ENCODE measurements at regions not wholly inside any gene's neighbourhood (a gene's known extent, or its start where the extent isn't known, plus 50 kb on each side); places are given as distances from the start of the nearest gene placed in this dataset.

DNA sequence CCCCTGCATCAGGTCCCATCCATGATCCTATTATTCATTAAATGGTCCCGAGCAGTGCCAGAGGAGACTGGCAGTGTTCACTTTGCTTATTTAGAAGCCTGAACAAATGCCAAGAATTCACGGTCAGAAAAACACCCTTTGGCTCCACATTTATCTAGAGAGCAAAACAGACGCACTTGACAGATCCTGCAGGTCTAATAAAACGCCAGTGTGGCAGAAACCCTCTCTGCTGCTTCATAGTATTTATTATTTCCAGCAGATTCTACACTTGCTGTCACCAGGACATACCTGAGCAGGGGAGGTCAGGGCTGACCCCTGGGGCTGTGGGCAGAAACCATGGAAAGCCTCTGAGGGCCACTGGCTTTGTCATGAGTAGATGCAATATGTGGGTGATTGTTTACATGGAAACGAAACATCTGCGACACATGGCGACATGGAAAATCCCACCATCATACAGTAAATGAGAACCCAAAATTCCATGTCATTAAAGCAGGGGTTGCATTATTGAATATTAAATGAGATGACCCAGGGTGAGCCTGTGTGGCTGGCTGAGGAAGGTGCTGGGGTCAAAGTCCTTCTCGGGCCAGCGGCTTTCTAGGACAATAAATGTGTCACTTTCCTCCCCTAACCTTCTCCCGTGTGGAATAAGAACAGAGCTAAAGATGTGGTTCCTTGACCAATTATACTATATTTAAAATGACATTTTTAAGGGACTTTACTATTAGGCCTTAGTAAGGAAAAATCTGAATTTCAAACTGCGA, 205.9 kb upstream of the SVIL start:
- DNase-seq (ENCODE audit: missing footprints) (no peak), ATAC-seq (peak; percentile 9)
- intact Hi-C loops (cut with DNase I) = loop anchor here (5.0 kb wide), 1 partner anchor 208 kb away; the partner anchor contains the start of gene SVIL

DNA sequence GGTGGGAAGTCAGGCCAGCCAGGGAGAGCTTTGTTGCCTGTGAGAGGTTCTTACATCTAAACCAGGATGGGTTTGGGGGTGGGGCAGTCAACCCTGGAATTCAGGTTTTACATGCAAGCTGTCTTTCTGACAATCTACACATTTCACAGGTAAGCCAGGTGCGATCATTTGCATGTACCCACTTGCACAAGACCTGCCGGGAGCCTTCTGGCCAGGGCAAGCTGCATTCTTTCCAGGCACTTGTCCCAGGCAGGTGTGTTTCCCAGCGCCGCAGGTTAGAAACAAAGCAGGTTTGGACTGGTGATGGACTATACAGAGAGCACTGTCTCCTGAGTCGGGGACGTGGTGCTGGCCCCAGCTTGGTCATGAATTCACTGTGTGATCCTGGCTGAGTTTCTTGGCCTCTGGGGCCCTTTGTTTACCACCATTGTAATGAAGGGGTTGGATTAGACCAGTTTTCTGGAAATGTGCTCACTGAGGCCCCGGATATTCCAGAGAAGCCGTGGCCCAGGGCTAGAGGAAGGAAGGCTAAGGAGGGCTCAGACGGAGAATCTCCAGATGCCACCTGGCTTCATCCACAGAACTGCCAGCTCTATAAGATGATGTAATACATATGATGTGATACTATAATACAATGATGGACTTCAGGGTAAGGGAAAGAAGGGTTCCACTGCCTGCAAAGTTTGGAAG, 205.2 kb upstream of the SVIL start:
- no peak for ATAC-seq
- intact Hi-C loops (cut with DNase I) = loop anchor here (5.0 kb wide), 2 partner anchors 43 to 208 kb away; partner anchors contain the start of gene SVIL
- no peak for DNase-seq (ENCODE audit: missing footprints)

DNA sequence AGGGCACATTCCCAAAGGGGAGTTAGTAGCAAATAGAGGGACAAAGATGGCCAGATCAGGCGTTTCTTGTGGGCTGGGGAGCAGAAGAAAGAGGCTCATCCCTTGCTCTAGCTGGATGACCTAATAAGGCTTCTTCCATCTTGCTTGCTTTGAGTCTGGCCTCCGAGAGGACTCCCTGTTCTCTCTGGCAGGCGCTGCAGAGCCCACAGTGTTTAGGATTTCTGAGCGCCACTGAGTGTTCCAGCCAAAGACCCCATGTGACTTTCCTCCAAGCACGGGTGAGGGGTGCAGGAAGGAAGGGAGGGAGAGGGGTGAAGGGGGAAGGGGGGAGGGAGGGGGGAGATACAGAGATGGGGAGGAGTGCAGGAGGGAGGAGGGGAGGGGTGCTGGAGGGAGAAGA, 203.8 kb upstream of the SVIL start:
- DNase-seq (ENCODE audit: missing footprints) = no peak
- ATAC-seq = no peak
- intact Hi-C loops (cut with DNase I) = loop anchor here (5.0 kb wide), 1 partner anchor 41 kb away; no protein-coding TSS in a partner anchor

- intact Hi-C loops (cut with DNase I) = loop anchor here (5.0 kb wide), 1 partner anchor 40 kb away; no protein-coding TSS in a partner anchor
- DNase-seq (ENCODE audit: missing footprints) (no peak), ATAC-seq (no peak)
Observed at GRCh38 chr10:29837586-29837985, 202.8 kb upstream of the SVIL start.

DNA sequence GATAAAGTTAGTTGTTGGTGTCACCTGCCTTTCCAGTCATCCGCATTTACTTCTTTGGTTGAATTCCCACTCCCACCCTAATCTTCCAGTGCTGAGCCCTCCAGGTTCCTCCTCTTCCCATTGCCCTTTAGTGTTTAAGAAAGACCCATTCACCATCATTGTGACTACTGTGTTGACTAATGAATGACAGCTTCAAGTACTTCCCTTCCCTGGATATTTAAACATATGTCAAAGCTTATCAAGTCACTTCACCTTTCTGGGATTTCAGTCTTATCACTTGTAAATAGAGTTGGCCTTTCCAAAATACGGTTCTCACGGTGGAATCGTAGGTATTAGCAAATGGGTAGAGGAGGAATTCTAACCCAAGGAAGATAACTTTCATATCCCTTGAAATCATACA, 201.6 kb upstream of the SVIL start:
- DNase-seq (ENCODE audit: missing footprints) (no peak), ATAC-seq (peak; percentile 20)
- intact Hi-C loops (cut with DNase I) = loop anchor here (5.0 kb wide), 1 partner anchor 39 kb away; no protein-coding TSS in a partner anchor

- intact Hi-C loops (cut with DNase I) = loop anchor here (5.0 kb wide), 1 partner anchor 38 kb away; no protein-coding TSS in a partner anchor
- no peak for ATAC-seq
- no peak for DNase-seq (ENCODE audit: missing footprints)
Observed at GRCh38 chr10:29835055-29835454, 200.3 kb upstream of the SVIL start.

DNA sequence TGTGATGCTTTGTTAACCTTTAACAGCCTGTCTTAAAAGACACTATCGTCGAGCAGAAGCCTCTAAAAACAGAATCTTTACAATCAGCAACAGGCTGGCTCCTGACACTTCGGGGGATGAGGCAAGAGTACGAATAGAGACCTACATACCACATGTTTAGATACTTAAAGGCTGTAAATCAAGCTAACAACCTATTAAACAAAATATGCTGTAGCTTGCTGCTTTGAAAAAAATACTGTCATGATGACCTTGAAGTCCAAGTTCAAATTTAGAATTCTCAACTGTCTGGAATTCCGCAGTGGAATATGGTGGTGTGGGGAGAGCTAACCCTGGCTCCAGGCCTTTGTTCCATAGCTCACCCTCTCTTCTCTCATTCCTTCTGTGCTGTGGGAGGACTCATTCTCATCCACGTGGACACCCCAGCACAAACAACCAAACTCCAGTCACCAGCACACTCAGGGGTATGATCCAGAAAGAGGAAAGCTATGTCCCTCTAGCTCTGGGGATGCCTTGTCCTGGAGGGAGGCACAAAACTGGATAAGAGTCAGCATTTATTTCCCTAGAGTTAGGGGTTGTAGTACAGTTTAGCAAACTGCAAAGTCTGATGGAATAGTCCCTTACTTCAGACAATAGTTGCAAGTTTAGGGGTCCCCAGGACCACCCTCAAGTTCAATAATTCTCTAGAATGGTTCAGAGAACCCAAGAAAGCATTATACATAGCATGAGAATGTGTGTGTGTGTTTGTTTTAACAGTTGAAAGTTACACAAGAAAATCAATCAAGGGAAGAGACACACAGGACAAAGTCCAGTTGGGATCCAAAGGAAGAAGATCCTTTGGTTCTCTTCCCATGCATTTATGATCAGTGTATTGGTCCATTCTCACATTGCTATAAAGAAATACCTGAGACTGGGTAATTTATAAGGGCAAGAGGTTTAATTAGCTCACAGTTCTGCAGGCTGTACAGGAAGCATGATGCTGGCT, 196.1 kb upstream of the SVIL start:
- ATAC-seq = no peak
- intact Hi-C loops (cut with DNase I) = no loop called here
- DNase-seq (ENCODE audit: missing footprints) = no peak

DNA sequence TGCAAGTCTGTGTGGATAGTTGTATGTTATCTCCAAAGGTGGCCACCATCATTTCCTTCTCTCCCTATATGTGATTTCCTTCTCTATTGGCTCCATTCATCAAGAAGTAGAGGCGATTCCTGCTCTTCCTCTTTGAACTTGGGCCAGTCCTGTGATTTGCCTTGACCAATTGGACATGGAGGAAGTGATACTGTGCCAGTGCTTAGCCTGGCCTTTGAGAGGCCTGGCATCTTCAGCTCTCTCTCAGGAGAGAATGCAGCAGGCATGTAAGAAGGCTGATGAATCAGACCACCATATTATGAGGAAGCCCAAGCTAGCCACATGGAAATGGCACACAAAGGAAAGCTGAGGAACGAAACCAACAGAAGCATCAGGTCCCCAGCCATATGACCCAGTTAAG, 195.0 kb upstream of the SVIL start:
- DNase-seq (ENCODE audit: missing footprints) = no peak
- ATAC-seq = no peak
- intact Hi-C loops (cut with DNase I) = loop anchor here (5.0 kb wide), 1 partner anchor 52 kb away; no protein-coding TSS in a partner anchor

DNA sequence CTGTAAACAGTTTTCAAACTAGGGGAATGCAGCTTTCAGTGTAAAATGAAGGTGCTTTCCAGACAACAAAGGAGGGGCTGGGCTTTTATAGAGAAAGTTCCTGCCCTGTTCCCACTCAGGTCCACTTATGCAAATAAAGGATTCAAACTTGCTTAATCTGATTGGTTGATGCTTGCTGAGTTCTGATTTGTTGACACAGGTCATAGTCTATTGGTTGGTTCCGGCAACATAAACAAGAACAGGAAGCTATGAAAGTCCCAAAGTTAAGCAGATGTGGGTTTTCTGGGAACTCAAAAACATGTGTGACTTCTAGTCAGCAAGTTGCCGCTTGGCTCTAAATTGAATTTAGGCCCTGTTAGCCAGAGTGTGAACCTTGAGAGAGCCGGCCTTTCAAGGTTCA, 194.2 kb upstream of the SVIL start:
- ATAC-seq = no peak
- intact Hi-C loops (cut with DNase I) = loop anchor here (5.0 kb wide), 1 partner anchor 52 kb away; no protein-coding TSS in a partner anchor
- DNase-seq (ENCODE audit: missing footprints) = no peak

DNA sequence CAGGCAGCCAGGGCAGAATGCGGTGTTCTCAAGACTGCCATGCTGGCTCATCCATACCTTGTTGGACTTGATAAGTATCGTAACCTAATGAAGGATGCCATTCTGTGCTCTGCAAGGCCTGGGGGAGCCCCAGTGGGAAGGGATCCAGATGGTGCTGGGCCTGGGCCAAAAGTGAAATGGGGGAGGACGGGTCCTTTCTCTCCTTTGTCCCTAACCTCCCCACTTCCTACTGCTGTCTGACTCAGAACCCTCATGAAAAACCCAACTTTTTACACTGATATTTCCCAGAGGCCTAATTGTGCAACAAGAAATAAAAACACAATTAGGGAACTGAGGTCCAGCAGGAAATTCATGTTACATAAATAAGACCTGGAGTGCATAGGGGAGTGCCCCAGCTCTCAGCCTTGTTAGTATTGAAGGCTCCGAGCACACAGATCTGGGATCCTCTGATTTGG, 193.7 kb upstream of the SVIL start:
- no peak for ATAC-seq
- intact Hi-C loops (cut with DNase I) = loop anchor here (5.0 kb wide), 1 partner anchor 51 kb away; no protein-coding TSS in a partner anchor
- no peak for DNase-seq (ENCODE audit: missing footprints)

- intact Hi-C loops (cut with DNase I) = loop anchor here (5.0 kb wide), 1 partner anchor 50 kb away; no protein-coding TSS in a partner anchor
- DNase-seq (ENCODE audit: missing footprints) (no peak), ATAC-seq (no peak)
Observed at GRCh38 chr10:29827512-29827911, 192.7 kb upstream of the SVIL start.

- DNase-seq (ENCODE audit: missing footprints) (no peak), ATAC-seq (no peak)
- intact Hi-C loops (cut with DNase I) = loop anchor here (5.0 kb wide), 1 partner anchor 50 kb away; no protein-coding TSS in a partner anchor
Observed at GRCh38 chr10:29826801-29827450, 192.2 kb upstream of the SVIL start.

GRCh38 chr10:29826221-29826620, 191.4 kb upstream of the SVIL start:
- intact Hi-C loops (cut with DNase I) = loop anchor here (5.0 kb wide), 1 partner anchor 49 kb away; no protein-coding TSS in a partner anchor
- DNase-seq (ENCODE audit: missing footprints) (no peak), ATAC-seq (no peak)

- DNase-seq (ENCODE audit: missing footprints) (no peak), ATAC-seq (no peak)
- intact Hi-C loops (cut with DNase I) = no loop called here
Observed at GRCh38 chr10:29823553-29824080, 188.8 kb upstream of the SVIL start.

GRCh38 chr10:29820890-29821461, 186.2 kb upstream of the SVIL start:
- intact Hi-C loops (cut with DNase I) = no loop called here
- DNase-seq (ENCODE audit: missing footprints) (no peak), ATAC-seq (peak; percentile 48)

GRCh38 chr10:29816801-29817558, 182.2 kb upstream of the SVIL start:
- intact Hi-C loops (cut with DNase I) = no loop called here
- DNase-seq (ENCODE audit: missing footprints) = no peak
- no peak for ATAC-seq

GRCh38 chr10:29815572-29815971, 180.8 kb upstream of the SVIL start:
- intact Hi-C loops (cut with DNase I) = no loop called here
- DNase-seq (ENCODE audit: missing footprints) (no peak), ATAC-seq (no peak)

Data from Right ventricle myocardium inferior (tissue), 1 donor.